ENCODE measurements at regions not wholly inside any gene's neighbourhood (a gene's known extent, or its start where the extent isn't known, plus 50 kb on each side); places are given as distances from the start of the nearest gene placed in this dataset.

DNA sequence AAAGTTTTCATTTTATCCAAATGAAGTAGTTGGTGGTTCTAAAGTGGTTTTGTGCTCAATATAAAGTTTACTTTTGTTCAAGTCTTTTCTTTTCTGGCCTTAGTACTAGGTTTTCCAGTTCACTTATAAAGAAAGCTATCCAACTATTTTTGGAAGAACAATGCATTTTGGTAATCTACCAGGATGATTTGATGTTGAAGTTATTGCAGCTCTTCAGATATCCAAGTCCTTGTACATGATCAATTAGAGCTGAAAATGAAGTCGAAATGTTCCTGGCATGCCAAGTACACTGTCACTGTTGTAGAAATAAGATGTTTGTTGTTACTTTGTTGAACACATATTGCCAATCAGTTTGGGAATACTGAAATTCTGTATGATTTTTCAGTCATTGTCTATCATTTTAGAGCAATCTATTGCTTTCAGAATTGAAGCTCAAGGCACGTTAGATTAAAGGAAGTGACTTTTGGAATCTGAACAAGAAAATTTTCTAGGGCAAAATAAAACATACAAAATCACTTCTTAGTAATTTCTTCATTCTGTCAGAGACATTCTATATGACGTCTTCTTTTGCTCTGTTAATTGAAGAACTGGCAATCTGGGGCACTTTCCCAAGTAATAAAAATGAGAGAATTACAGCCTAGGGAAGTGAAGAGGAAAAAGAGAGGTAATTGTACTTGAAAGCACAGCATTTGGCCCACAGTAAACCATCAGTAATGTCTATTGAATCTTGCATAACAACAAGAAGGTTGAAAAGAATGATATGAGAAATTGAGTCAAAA lies 232.3 kb downstream of the MREG start:
- Histone ChIP-seq H3K4me1 (peaks cover 0 to 6% of the 10 kb centered on the region in 2 donors), H3K27ac (peak overlapping the region in 1 of 2 donors; percentile 20), H3K27me3 (no peaks in the 10 kb centered on the region), H3K9me3 (no peaks in the 10 kb centered on the region), H3K36me3 (no peaks in the 10 kb centered on the region), H3K4me3 (no peak overlapping the region)
- no peak for DNase-seq (ENCODE audit: low spot score in 2 of 2)
- intact Hi-C loops (cut with DNase I), result no loop called here
- TF ChIP-seq CTCF (IDR thresholded peaks at IDR 0.05), result no peak

GRCh38 chr2:215780313-215780712 lies 233.0 kb downstream of the MREG start:
- intact Hi-C loops (cut with DNase I), result no loop called here

DNA sequence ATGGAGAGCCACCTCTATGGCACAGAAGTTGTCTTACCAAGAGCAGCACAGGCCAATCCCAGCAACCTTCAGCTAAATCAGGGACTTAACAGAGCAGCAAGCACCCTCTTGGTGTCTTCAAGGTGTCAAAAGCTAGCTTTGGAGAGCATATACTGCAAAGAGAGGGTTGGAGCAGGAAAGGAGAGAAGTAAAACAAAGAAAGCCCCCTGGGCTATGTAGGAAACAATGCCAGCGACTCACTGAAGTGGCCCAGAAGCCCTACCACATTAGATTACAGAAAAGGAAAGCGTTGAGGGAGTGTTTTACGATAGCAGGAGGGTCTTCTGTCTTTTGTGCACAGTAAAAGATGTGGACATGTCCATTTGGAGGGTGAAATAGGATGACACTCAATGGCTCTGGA lies 233.4 kb downstream of the MREG start:
- Histone ChIP-seq H3K4me1 (peaks cover 0 to 6% of the 10 kb centered on the region in 2 donors), H3K36me3 (no peaks in the 10 kb centered on the region), H3K27ac (no peak overlapping the region), H3K9me3 (no peaks in the 10 kb centered on the region), H3K4me3 (no peak overlapping the region), H3K27me3 (no peaks in the 10 kb centered on the region)
- intact Hi-C loops (cut with DNase I), result no loop called here
- no peak for TF ChIP-seq CTCF (IDR thresholded peaks at IDR 0.05)
- no peak for DNase-seq (ENCODE audit: low spot score in 2 of 2)

More at GRCh38 chr2:215780313-215780712, 233.0 kb downstream of the MREG start:
- no peaks in the 10 kb centered on the region for H3K27me3 ChIP-seq
- peaks cover 0 to 6% of the 10 kb centered on the region in 2 donors for H3K4me1 ChIP-seq
- no peaks in the 10 kb centered on the region for H3K36me3 ChIP-seq
- TF ChIP-seq CTCF (IDR thresholded peaks at IDR 0.05), result no peak
- H3K27ac ChIP-seq, result no peak overlapping the region
- H3K4me3 ChIP-seq, result no peak overlapping the region
- H3K9me3 ChIP-seq, result no peaks in the 10 kb centered on the region
- no peak for DNase-seq (ENCODE audit: low spot score in 2 of 2)

- Histone ChIP-seq H3K27ac (no peak overlapping the region), H3K4me1 (peaks cover 0 to 14% of the 10 kb centered on the region in 2 donors), H3K36me3 (no peaks in the 10 kb centered on the region), H3K27me3 (no peaks in the 10 kb centered on the region), H3K9me3 (no peaks in the 10 kb centered on the region), H3K4me3 (no peak overlapping the region)
- no peak for TF ChIP-seq CTCF (IDR thresholded peaks at IDR 0.05)
- no peak for DNase-seq (ENCODE audit: low spot score in 2 of 2)
- intact Hi-C loops (cut with DNase I), result no loop called here
These were observed 235.8 kb downstream of the MREG start for GRCh38 chr2:215777465-215778044.

DNA sequence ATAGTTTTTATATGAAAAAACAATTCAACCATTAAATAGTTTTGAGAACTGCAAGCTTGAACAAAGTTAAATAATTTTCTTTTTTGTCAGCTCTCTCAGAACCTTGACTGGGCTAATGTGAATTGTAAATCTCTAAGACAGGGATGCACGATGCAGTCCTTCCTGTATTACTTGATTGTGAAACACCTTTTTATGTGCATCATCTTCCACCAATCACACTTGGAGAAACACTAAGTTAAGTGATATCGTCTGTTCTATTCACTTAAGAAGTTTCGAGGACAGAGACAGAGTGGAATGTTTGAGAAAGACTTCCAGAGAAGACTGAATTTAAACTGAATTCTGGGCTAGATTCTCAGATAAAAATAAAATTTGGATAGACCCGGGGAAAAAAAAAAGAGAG lies 238.2 kb downstream of the MREG start:
- no peak overlapping the region for H3K4me3 ChIP-seq
- no peak for DNase-seq (ENCODE audit: low spot score in 2 of 2)
- H3K27ac ChIP-seq, result no peak overlapping the region
- H3K9me3 ChIP-seq, result no peaks in the 10 kb centered on the region
- no peaks in the 10 kb centered on the region for H3K27me3 ChIP-seq
- intact Hi-C loops (cut with DNase I), result no loop called here
- H3K4me1 ChIP-seq, result peaks cover 0 to 19% of the 10 kb centered on the region in 2 donors
- no peak for TF ChIP-seq CTCF (IDR thresholded peaks at IDR 0.05)
- H3K36me3 ChIP-seq, result no peaks in the 10 kb centered on the region

Data from ascending aorta (tissue), 2 donors.